Trophoblast cell (in vitro differentiated cells and primary cell): ENCODE measurements at regions not wholly inside any gene's neighbourhood (a gene's known extent, or its start where the extent isn't known, plus 50 kb on each side); places are given as distances from the start of the nearest gene placed in this dataset.

Experiments
- DNase-seq, 2 donors: peaks; one replicate each; pipeline ENCODE4 v3.0.0-alpha.2; 2016
- H2AFZ ChIP-seq: 2 replicates; pipeline ENCODE4 v1.6.1; 2013; ENCODE audit warnings: low read length, moderate library complexity, mild to moderate bottlenecking; ENCODE audit not compliant: insufficient read depth, poor library complexity
- H2AK5ac ChIP-seq: 2 replicates; pipeline ENCODE4 v1.6.1; 2013; ENCODE audit warnings: mild to moderate bottlenecking, low read length
- H2BK120ac ChIP-seq: 2 replicates; pipeline ENCODE4 v1.6.1; 2013; ENCODE audit warnings: low read length, mild to moderate bottlenecking, moderate library complexity; ENCODE audit not compliant: insufficient read depth, poor library complexity
- H2BK12ac ChIP-seq: 2 replicates; pipeline ENCODE4 v1.6.1; 2013; ENCODE audit warnings: mild to moderate bottlenecking, low read length, moderate library complexity
- H2BK5ac ChIP-seq: 2 replicates; pipeline ENCODE4 v1.6.1; 2013; ENCODE audit warnings: low read length, low read depth, moderate library complexity, mild to moderate bottlenecking; ENCODE audit not compliant: poor library complexity
- H3K14ac ChIP-seq: 2 replicates; pipeline ENCODE4 v1.6.1; 2013; ENCODE audit warnings: mild to moderate bottlenecking, low read length
- H3K18ac ChIP-seq: 2 replicates; pipeline ENCODE4 v1.6.1; 2013; ENCODE audit warnings: mild to moderate bottlenecking, low read length
- H3K23ac ChIP-seq: 2 replicates; pipeline ENCODE4 v1.6.1; 2013; ENCODE audit warnings: low read length
- H3K27ac ChIP-seq: 2 replicates; pipeline ENCODE4 v1.5.1; 2013; ENCODE audit warnings: low read depth, mild to moderate bottlenecking, inconsistent platforms, low read length, moderate library complexity
- H3K27me3 ChIP-seq: 2 replicates; pipeline ENCODE4 v1.6.1; 2013; ENCODE audit warnings: inconsistent platforms, mild to moderate bottlenecking, low read length, moderate library complexity; ENCODE audit not compliant: insufficient read depth
- H3K36me3 ChIP-seq, 2 experiments: 1 replicate in 1 of 2; 2 replicates in 1 of 2; pipeline ENCODE4 v1.6.1; 2013; ENCODE audit warnings: low read length in 2 of 2, mild to moderate bottlenecking in 2 of 2, moderate library complexity in 1 of 2; ENCODE audit not compliant: insufficient read depth in 2 of 2, control insufficient read depth in 1 of 2
- H3K4ac ChIP-seq: 2 replicates; pipeline ENCODE4 v1.6.1; 2013; ENCODE audit warnings: low read depth, mild to moderate bottlenecking, low read length, moderate library complexity
- H3K4me1 ChIP-seq, 2 experiments: 1 replicate in 1 of 2; 2 replicates in 1 of 2; pipeline ENCODE4 v1.6.1; 2013; ENCODE audit warnings: low read length in 2 of 2, mild to moderate bottlenecking in 2 of 2, moderate library complexity in 1 of 2; ENCODE audit not compliant: insufficient read depth in 2 of 2, control insufficient read depth in 1 of 2
- H3K4me2 ChIP-seq: 2 replicates; pipeline ENCODE4 v1.6.1; 2013; ENCODE audit warnings: inconsistent platforms, mild to moderate bottlenecking, low read length, moderate library complexity
- H3K4me3 ChIP-seq: 2 replicates; pipeline ENCODE4 v1.5.1; 2013; ENCODE audit warnings: mild to moderate bottlenecking, low read depth, low read length, inconsistent platforms
- H3K79me1 ChIP-seq: one replicate; pipeline ENCODE4 v1.6.1; 2013; ENCODE audit warnings: low read length
- H3K79me2 ChIP-seq: 2 replicates; pipeline ENCODE4 v1.6.1; 2013; ENCODE audit warnings: low read length, mild to moderate bottlenecking; ENCODE audit not compliant: control insufficient read depth, insufficient read depth, poor library complexity
- H3K9ac ChIP-seq: 2 replicates; pipeline ENCODE4 v1.6.1; 2013; ENCODE audit warnings: mild to moderate bottlenecking, low read length
- H3K9me3 ChIP-seq: 2 replicates; pipeline ENCODE4 v1.6.1; 2013; ENCODE audit warnings: low read depth, mild to moderate bottlenecking, control low read depth, inconsistent platforms, low read length; ENCODE audit not compliant: insufficient read depth
- H4K12ac ChIP-seq: 2 replicates; pipeline ENCODE4 v1.6.1; 2013; ENCODE audit warnings: low read depth, mild to moderate bottlenecking, low read length, moderate library complexity
- H4K8ac ChIP-seq: 2 replicates; pipeline ENCODE4 v1.6.1; 2013; ENCODE audit warnings: low read depth, mild to moderate bottlenecking, low read length, moderate library complexity
- H4K91ac ChIP-seq: one replicate; pipeline ENCODE4 v1.6.1; 2013; ENCODE audit warnings: low read depth, mild to moderate bottlenecking, low read length, moderate library complexity
- WGBS: extraction: QIAGEN DNeasy Blood & Tissue Kit; methylation state at CpG from one replicate; pipeline ENCODE4 v1.1.7; 2013; ENCODE audit warnings: missing lambda C conversion rate; ENCODE audit not compliant: insufficient read length, insufficient coverage; ENCODE audit errors: extremely low coverage; 5-methylcytosine and 5-hydroxymethylcytosine counted together

DNA sequence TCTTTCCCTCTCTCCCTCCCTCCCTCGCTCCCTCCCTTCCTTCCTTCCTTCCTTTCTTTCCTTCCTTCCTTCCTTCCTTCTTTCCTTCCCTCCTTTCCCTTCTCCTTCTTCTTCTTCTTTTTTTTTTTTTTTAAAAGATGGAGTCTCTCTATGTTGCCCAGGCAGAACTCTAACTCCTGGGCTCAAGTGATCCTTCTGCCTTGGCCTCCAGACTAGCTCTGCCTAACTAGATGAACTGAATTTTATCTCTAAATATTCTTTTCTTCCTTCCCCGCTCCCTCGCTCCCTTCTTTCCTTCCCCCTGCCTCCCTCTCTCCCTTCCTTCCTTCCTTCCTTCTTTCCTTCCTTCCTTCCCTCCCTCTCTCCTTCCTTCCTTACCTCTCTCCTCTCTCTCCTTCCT is 170.5 kb upstream of the LHX5 start:
- 88% methylated on average over 2 of the region's 3 CpGs for WGBS
- H3K9ac ChIP-seq = no peak overlapping the region

GRCh38 chr12:113641426-113642030 is 169.9 kb upstream of the LHX5 start:
- no peak overlapping the region for H3K18ac ChIP-seq
- H3K14ac ChIP-seq = no peak overlapping the region
- H2AK5ac ChIP-seq = no peak overlapping the region
- H3K79me1 ChIP-seq = no peaks in the 10 kb centered on the region
- H3K9me3 ChIP-seq = peaks cover 1% of the 10 kb centered on the region
- no peak overlapping the region for H4K12ac ChIP-seq
- DNase-seq = no peak
- peaks cover 4% of the 10 kb centered on the region for H3K27me3 ChIP-seq
- H3K4me1 ChIP-seq = no peaks in the 10 kb centered on the region
- H3K36me3 ChIP-seq = no peaks in the 10 kb centered on the region
- no peak overlapping the region for H3K27ac ChIP-seq
- H3K4me3 ChIP-seq = no peak overlapping the region
- no peak overlapping the region for H4K8ac ChIP-seq
- H3K4me2 ChIP-seq = no peak overlapping the region
- no peak overlapping the region for H4K91ac ChIP-seq
- no peaks in the 10 kb centered on the region for H3K79me2 ChIP-seq
- WGBS = no CpG with 5 or more reads among the region's 11 CpGs
- no peak overlapping the region for H2BK120ac ChIP-seq
- H2BK12ac ChIP-seq = no peak overlapping the region
- H2BK5ac ChIP-seq = no peak overlapping the region
- H3K9ac ChIP-seq = no peak overlapping the region
- no peak overlapping the region for H2AFZ ChIP-seq
- no peak overlapping the region for H3K4ac ChIP-seq
- H3K23ac ChIP-seq = no peak overlapping the region

More for the DNA sequence above, 170.5 kb upstream of the LHX5 start:
- H2AK5ac ChIP-seq = no peak overlapping the region
- H3K79me1 ChIP-seq = no peaks in the 10 kb centered on the region
- H3K9me3 ChIP-seq = peaks cover 1% of the 10 kb centered on the region
- no peaks in the 10 kb centered on the region for H3K36me3 ChIP-seq
- no peak overlapping the region for H4K12ac ChIP-seq
- H3K4ac ChIP-seq = no peak overlapping the region
- DNase-seq = no peak
- no peaks in the 10 kb centered on the region for H3K79me2 ChIP-seq
- H3K27me3 ChIP-seq = peaks cover 4% of the 10 kb centered on the region
- no peak overlapping the region for H3K23ac ChIP-seq
- H2AFZ ChIP-seq = no peak overlapping the region
- H3K4me3 ChIP-seq = no peak overlapping the region
- H3K27ac ChIP-seq = no peak overlapping the region
- no peak overlapping the region for H2BK120ac ChIP-seq
- no peak overlapping the region for H3K4me2 ChIP-seq
- no peak overlapping the region for H3K18ac ChIP-seq
- no peak overlapping the region for H4K91ac ChIP-seq
- no peak overlapping the region for H2BK5ac ChIP-seq
- no peak overlapping the region for H3K14ac ChIP-seq
- H2BK12ac ChIP-seq = no peak overlapping the region
- H3K4me1 ChIP-seq = no peaks in the 10 kb centered on the region
- no peak overlapping the region for H4K8ac ChIP-seq

DNA sequence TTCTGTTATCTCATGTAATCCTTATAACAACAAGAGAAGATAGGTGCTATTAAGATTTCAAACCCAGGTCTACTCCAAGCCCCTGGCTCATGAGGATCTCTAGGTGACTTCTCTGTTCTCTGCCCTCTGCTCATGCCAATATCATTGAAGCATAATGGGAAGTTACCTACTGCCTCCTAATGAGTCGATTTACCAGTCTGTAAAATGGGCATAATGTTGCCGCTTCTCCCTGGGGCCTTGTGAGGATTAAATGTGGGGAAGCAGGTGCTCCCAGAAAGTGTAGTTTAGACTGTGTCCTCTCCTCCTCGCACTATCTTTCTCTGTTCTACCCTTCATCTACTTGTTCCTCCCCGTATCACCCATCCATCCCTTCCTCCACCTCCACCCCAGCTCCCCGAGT is 169.2 kb upstream of the LHX5 start:
- no peak overlapping the region for H3K9ac ChIP-seq
- no peak overlapping the region for H2AFZ ChIP-seq
- H2AK5ac ChIP-seq = no peak overlapping the region
- H3K36me3 ChIP-seq = no peaks in the 10 kb centered on the region
- H3K4me2 ChIP-seq = no peak overlapping the region
- H3K4ac ChIP-seq = no peak overlapping the region
- H3K14ac ChIP-seq = no peak overlapping the region
- peaks cover 4% of the 10 kb centered on the region for H3K27me3 ChIP-seq
- no peak overlapping the region for H3K4me3 ChIP-seq
- no peak overlapping the region for H2BK120ac ChIP-seq
- H4K91ac ChIP-seq = no peak overlapping the region
- no CpG with 5 or more reads among the region's 5 CpGs for WGBS
- H3K4me1 ChIP-seq = no peaks in the 10 kb centered on the region
- no peaks in the 10 kb centered on the region for H3K79me2 ChIP-seq
- H3K27ac ChIP-seq = no peak overlapping the region
- no peak for DNase-seq
- no peak overlapping the region for H3K18ac ChIP-seq
- H4K8ac ChIP-seq = no peak overlapping the region
- H2BK5ac ChIP-seq = no peak overlapping the region
- H2BK12ac ChIP-seq = no peak overlapping the region
- H3K9me3 ChIP-seq = peaks cover 1% of the 10 kb centered on the region
- no peak overlapping the region for H4K12ac ChIP-seq
- no peaks in the 10 kb centered on the region for H3K79me1 ChIP-seq
- H3K23ac ChIP-seq = no peak overlapping the region

- Histone ChIP-seq H3K27ac (no peak overlapping the region), H4K12ac (no peak overlapping the region), H4K8ac (no peak overlapping the region), H3K4me2 (no peak overlapping the region), H3K36me3 (no peaks in the 10 kb centered on the region), H2BK5ac (no peak overlapping the region), H2BK12ac (no peak overlapping the region), H3K79me2 (no peaks in the 10 kb centered on the region), H3K4me3 (no peak overlapping the region), H3K27me3 (peaks cover 4% of the 10 kb centered on the region), H3K14ac (no peak overlapping the region), H3K18ac (no peak overlapping the region), H3K4ac (no peak overlapping the region), H3K9ac (no peak overlapping the region), H2AFZ (no peak overlapping the region), H4K91ac (no peak overlapping the region), H2BK120ac (no peak overlapping the region), H2AK5ac (no peak overlapping the region), H3K9me3 (peaks cover 1% of the 10 kb centered on the region), H3K4me1 (no peaks in the 10 kb centered on the region), H3K23ac (no peak overlapping the region), H3K79me1 (no peaks in the 10 kb centered on the region)
- no CpG with 5 or more reads among the region's 10 CpGs for WGBS
- DNase-seq = no peak
Measured at GRCh38 chr12:113639474-113639873, 167.8 kb upstream of the LHX5 start.
